ENCODE measurements at regions not wholly inside any gene's neighbourhood (a gene's known extent, or its start where the extent isn't known, plus 50 kb on each side); places are given as distances from the start of the nearest gene placed in this dataset.

- CTCF ChIA-PET: no interaction called here
- TF ChIP-seq CTCF (IDR thresholded peaks at IDR 0.05; ENCODE audit: unreplicated experiment): no peak
- H3K4me3 Mint-ChIP-seq (ENCODE audit: low read depth, unreplicated experiment): no peak overlapping the region
- H3K27me3 Mint-ChIP-seq (ENCODE audit: unreplicated experiment): peaks cover 6% of the 10 kb centered on the region
- DNase-seq: no peak
- H3K36me3 Mint-ChIP-seq (ENCODE audit: insufficient read depth, unreplicated experiment): peaks cover 4% of the 10 kb centered on the region
- intact Hi-C loops (cut with micrococcal nuclease; ENCODE audit: unreplicated experiment): no loop called here
- peaks cover 19% of the 10 kb centered on the region for H3K4me1 Mint-ChIP-seq (ENCODE audit: low read depth, unreplicated experiment)
- H3K27ac Mint-ChIP-seq (ENCODE audit: unreplicated experiment): no peak overlapping the region
- no TSS peak for BruUV-seq (replicated peaks)
- H3K9me3 Mint-ChIP-seq (ENCODE audit: low read depth, unreplicated experiment): no peaks in the 10 kb centered on the region
Measured at GRCh38 chr6:156658966-156659821, 118.0 kb upstream of the ARID1B start.

GRCh38 chr6:156658186-156658965, 118.8 kb upstream of the ARID1B start:
- CTCF ChIA-PET: no interaction called here
- DNase-seq: no peak
- H3K27ac Mint-ChIP-seq (ENCODE audit: unreplicated experiment): no peak overlapping the region
- intact Hi-C loops (cut with micrococcal nuclease; ENCODE audit: unreplicated experiment): no loop called here
- H3K4me3 Mint-ChIP-seq (ENCODE audit: low read depth, unreplicated experiment): no peak overlapping the region
- H3K36me3 Mint-ChIP-seq (ENCODE audit: insufficient read depth, unreplicated experiment): peaks cover 4% of the 10 kb centered on the region
- no peak for TF ChIP-seq CTCF (IDR thresholded peaks at IDR 0.05; ENCODE audit: unreplicated experiment)
- no TSS peak for BruUV-seq (replicated peaks)
- peaks cover 14% of the 10 kb centered on the region for H3K27me3 Mint-ChIP-seq (ENCODE audit: unreplicated experiment)
- H3K4me1 Mint-ChIP-seq (ENCODE audit: low read depth, unreplicated experiment): peaks cover 19% of the 10 kb centered on the region
- H3K9me3 Mint-ChIP-seq (ENCODE audit: low read depth, unreplicated experiment): no peaks in the 10 kb centered on the region

GRCh38 chr6:156657296-156657695, 119.9 kb upstream of the ARID1B start:
- no peak for TF ChIP-seq CTCF (IDR thresholded peaks at IDR 0.05; ENCODE audit: unreplicated experiment)
- H3K36me3 Mint-ChIP-seq (ENCODE audit: insufficient read depth, unreplicated experiment): peaks cover 4% of the 10 kb centered on the region
- DNase-seq: no peak
- no TSS peak for BruUV-seq (replicated peaks)
- peaks cover 19% of the 10 kb centered on the region for H3K4me1 Mint-ChIP-seq (ENCODE audit: low read depth, unreplicated experiment)
- H3K9me3 Mint-ChIP-seq (ENCODE audit: low read depth, unreplicated experiment): peaks cover 6% of the 10 kb centered on the region
- peaks cover 25% of the 10 kb centered on the region for H3K27me3 Mint-ChIP-seq (ENCODE audit: unreplicated experiment)
- intact Hi-C loops (cut with micrococcal nuclease; ENCODE audit: unreplicated experiment): no loop called here
- no peak overlapping the region for H3K27ac Mint-ChIP-seq (ENCODE audit: unreplicated experiment)
- CTCF ChIA-PET: interaction anchor here (0.7 kb wide), 1 partner anchor 230 kb away, joined by 3 read pairs; no protein-coding TSS in a partner anchor
- no peak overlapping the region for H3K4me3 Mint-ChIP-seq (ENCODE audit: low read depth, unreplicated experiment)

- no TSS peak for BruUV-seq (replicated peaks)
- CTCF ChIA-PET: no interaction called here
Measured at GRCh38 chr6:156654919-156655918, 122.0 kb upstream of the ARID1B start.

More at GRCh38 chr6:156654919-156655918, 122.0 kb upstream of the ARID1B start:
- peaks cover 6% of the 10 kb centered on the region for H3K9me3 Mint-ChIP-seq (ENCODE audit: low read depth, unreplicated experiment)
- peaks cover 12% of the 10 kb centered on the region for H3K4me1 Mint-ChIP-seq (ENCODE audit: low read depth, unreplicated experiment)
- TF ChIP-seq CTCF (IDR thresholded peaks at IDR 0.05; ENCODE audit: unreplicated experiment): no peak
- no peaks in the 10 kb centered on the region for H3K36me3 Mint-ChIP-seq (ENCODE audit: insufficient read depth, unreplicated experiment)
- DNase-seq: no peak
- H3K27me3 Mint-ChIP-seq (ENCODE audit: unreplicated experiment): peaks cover 28% of the 10 kb centered on the region
- H3K4me3 Mint-ChIP-seq (ENCODE audit: low read depth, unreplicated experiment): no peak overlapping the region
- intact Hi-C loops (cut with micrococcal nuclease; ENCODE audit: unreplicated experiment): no loop called here
- H3K27ac Mint-ChIP-seq (ENCODE audit: unreplicated experiment): no peak overlapping the region
